NCI-H1105 (cell line): ENCODE measurements at regions not wholly inside any gene's neighbourhood (a gene's known extent, or its start where the extent isn't known, plus 50 kb on each side); places are given as distances from the start of the nearest gene placed in this dataset.

Experiments used
- DNase-seq: peaks from one replicate; lab custom pipeline; 2025; lab: John Stamatoyannopoulos, UW

DNA sequence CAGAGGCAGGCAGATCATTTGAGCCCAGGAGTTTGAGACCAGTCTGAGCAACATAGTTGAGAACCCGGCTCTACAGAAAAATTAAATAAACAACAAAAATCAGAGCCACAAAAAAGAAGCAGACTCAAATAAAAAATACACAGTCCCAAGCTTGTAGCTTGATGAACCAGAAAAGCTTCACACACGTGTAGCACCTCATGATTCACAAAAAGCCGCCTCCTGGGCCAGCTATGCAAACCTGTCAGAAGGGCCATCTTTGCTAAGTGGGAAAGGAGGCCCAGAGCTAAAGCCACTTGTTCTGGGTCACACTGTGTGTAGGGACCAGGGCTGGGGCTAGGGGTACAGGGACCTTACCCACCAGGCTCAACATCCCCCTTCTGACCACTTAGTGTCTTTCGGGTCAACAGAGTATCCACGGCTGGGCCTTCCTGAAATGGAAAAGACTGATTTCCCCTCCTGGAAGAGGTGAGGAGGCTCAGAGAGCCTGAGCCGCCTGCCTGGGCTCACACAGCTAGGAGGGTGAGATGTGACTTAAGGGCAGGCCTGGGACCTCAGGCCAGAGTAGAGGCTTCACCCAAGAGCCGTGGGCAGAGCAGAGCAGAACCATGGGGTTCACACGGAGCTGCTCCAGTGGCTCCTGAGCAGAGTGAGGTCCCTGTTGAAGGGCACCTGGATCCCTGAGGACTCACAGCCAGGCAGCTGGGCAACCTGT lies 269.6 kb downstream of the PARN start:
- no peak for DNase-seq

DNA sequence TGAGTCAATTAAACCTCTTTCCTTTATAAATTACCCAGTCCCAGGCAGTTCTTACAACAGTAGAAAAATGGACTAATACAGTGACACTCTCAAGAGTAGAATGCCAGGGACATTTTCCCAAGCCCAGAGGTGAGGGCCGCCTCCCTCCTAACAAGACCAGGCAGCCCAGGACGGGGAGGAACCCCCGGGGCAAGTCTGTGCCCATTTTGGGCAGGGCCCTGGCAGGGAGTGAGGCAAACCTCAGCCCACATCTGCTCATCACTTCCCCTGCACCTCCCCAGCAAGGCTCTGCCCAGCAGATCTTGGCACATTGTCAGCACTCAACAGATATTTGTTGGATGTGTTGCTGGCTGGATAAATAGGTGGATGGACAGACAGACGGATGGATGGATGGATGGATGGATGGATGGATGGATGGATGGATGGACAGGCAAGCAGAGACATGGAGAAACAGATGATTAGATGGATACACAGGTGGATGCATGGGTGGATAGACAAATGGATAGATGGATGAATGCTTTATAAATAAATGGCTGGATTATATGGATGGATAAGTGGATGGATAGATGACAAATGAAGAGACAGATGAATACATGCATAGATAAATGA lies 271.3 kb downstream of the PARN start:
- DNase-seq, result no peak

GRCh38 chr16:14357328-14357727 lies 272.7 kb downstream of the PARN start:
- DNase-seq, result no peak

GRCh38 chr16:14356064-14356463 lies 274.0 kb downstream of the PARN start:
- DNase-seq, result no peak

GRCh38 chr16:14354561-14355351 lies 275.3 kb downstream of the PARN start:
- no peak for DNase-seq

- no peak for DNase-seq
These were observed 276.7 kb downstream of the PARN start for GRCh38 chr16:14353340-14353739.

DNA sequence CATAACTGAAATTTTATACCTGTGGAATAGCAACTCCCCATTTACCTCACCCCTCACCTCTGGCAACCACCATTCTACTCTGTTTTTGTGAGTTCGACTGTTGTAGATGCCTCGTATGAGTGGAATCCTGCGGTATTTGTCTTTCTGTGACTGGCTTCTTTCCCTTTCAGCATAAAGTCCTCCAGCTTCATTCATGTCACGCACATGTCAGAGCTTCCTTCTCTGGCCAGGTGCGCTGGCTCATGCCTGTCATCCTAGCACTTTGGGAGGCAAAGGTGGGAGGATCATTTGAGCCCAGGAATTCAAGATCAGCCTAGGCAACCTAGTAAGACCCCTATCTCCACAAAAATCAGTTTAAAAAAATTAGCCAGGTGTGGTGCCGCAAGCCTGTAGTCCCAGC lies 278.4 kb downstream of the PARN start:
- no peak for DNase-seq

GRCh38 chr16:14350626-14351025 lies 279.4 kb downstream of the PARN start:
- no peak for DNase-seq

DNA sequence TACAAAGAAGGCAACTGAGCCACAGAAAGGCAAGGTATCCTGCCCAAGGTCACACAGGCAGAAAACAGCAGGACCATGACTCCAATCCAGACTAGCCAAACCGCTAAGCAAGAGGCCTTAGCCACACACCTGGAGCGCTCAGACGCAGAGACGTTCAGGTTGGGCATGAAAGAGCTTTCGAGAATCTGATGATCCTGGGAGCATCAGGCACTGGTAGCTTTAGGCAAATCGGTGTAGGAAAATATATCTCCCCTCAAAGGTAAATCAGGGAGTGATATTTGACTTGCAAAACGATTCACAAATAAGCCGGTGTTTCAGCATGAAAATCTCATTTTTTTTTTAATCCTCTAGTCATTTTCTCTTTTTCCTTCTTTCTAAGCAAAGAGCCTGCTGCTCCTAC lies 279.0 kb downstream of the MRTFB start:
- DNase-seq, result no peak

GRCh38 chr16:14347706-14348105 lies 276.6 kb downstream of the MRTFB start:
- no peak for DNase-seq

DNA sequence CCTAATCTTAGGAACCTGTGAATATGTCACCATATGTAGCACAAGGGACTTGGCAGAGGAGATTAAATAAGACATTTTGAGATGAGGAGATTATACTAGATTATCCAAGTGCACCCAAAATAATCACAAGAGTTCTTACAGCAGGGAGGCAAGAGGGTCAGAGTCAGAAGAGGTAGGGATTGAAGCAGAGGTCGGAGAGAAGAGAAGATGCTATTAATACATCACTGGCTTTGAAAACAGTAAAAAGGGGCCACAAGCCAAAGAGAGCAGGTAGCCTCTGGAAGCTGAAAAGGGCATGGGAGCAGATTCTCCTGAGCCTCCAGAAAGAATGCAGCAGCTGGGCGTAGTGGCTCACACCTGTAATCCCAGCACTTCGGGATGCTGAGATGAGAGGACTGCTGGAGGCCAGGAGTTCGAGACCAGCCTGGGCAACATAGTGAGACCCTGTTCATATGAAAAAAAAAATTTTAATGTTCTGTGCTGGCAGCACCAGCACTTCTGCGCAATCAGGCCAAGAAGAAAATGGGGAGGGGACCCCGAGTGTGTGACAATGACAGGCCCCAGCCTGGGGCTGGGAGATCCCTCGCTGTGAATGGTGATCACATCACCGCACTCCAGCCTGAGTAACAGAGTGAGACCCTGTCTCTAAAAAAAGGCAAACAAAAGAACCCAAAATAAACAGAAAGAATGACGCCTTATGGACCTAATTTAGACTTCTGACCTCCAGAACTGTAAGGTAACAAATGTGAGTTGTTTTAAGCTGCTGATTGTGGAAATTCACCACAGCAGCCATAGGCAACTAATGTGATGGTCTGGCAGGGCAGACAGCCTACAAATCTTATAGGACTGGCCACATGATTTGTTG lies 275.4 kb downstream of the MRTFB start:
- no peak for DNase-seq

DNA sequence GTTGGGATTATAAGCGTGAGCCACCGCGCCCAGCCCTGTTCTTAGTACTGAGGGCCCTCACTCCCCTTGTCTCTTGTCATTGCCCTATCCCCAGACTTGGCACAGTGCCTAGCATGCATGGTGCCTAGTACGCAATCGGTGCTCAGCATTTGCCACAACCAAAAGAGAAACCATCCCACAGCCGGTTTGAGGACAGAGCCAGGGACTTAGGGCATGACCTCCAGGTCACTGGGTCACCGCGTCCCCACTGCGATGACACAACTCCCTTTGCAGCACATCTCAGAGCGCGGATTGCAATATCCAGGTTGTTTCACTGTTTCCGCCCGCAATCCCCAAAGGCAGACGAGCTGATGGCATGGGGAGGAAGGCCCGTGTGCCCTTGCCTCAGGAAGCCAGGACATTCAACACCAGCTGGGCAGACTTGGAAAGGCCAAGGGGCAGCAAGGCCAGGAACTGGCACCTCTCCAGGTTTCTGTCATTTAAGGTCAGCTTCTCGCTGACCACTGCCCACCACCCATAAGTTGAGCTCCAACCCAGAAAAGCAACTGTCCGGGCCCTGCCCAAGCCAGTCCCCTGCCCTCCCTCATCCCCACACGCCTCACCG lies 274.5 kb downstream of the MRTFB start:
- DNase-seq, result no peak

DNA sequence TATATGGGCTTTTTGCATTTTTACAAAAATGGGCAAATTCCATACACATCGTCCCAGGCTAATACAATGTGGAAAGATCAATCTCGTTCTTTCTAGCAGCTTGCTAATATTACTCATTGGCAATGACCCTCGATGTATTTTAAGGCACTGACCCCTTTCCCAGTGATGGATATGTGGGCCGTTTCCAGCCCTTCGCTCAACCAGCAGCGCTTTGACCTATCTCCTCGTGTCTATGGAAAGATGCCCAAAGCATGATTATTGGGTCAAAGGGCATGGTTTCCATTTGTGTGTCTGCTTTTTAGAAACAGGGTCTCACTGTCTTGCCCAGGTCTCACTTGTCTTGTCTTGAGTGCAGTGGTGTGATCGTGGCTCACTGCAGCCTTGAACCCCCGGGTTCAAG lies 273.8 kb downstream of the MRTFB start:
- DNase-seq, result no peak

DNA sequence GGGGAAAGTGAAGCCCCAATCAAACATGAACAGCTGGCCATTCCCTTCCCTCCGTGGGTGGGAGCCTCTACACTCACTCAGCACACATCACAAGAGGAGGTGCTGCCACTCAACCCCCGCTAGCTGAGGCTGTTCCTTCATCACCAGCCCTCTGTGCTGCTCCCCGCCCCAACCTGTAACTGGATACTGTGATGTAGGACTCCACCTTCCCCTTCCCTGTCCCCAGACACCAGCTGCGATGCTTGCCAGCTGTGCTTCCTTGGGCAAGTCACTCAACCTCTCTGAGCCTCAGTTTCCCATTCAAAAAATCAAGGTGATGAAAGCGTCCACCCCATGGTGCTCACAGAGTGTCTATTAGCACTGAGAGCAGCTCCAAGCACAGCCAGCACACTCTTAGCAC lies 273.2 kb downstream of the MRTFB start:
- DNase-seq, result no peak

DNA sequence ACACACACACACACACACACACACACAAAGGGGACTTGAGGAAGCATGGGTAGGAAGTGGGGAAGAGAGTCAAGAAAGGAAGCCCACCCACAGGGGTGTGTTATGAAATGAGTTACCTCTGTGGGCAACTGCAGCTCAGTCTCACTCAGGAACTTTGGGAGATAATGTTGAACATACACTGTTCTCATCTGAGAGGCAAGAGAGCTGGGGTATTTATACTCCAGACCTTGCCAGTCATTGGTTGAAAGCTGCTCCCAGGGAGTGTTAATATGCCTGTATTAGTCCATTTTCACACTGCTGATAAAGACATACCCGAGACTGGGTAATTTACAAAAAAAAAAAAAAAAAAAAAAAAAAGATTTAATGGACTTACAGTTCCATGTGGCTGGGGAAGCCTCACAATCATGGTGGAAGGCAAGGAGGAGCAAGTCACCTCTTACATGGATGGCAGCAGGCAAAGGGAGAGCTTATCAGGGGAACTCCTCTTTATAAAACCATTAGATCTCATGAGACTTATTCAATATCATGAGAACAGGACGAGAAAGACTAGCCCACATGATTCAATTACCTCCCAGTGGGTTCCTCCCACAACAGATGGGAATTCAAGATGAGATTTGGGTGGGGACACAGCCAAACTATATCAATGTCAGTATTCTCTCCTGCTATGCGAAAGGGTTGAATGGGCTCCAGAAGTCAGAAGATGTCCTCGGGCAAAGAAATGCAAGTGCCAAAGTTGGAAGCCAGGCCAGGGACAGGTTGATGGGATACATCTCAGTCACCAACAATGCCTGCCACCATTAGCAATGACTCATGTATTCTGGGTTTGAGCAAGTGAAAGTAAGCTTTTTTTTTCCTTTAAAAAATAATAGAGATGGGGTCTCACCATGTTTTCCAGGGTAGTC lies 270.5 kb downstream of the MRTFB start:
- DNase-seq, result no peak

- no peak for DNase-seq
These were observed 268.6 kb downstream of the MRTFB start for GRCh38 chr16:14339694-14340093.

GRCh38 chr16:14338969-14339368 lies 267.9 kb downstream of the MRTFB start:
- no peak for DNase-seq

GRCh38 chr16:14338236-14338635 lies 267.1 kb downstream of the MRTFB start:
- no peak for DNase-seq

DNA sequence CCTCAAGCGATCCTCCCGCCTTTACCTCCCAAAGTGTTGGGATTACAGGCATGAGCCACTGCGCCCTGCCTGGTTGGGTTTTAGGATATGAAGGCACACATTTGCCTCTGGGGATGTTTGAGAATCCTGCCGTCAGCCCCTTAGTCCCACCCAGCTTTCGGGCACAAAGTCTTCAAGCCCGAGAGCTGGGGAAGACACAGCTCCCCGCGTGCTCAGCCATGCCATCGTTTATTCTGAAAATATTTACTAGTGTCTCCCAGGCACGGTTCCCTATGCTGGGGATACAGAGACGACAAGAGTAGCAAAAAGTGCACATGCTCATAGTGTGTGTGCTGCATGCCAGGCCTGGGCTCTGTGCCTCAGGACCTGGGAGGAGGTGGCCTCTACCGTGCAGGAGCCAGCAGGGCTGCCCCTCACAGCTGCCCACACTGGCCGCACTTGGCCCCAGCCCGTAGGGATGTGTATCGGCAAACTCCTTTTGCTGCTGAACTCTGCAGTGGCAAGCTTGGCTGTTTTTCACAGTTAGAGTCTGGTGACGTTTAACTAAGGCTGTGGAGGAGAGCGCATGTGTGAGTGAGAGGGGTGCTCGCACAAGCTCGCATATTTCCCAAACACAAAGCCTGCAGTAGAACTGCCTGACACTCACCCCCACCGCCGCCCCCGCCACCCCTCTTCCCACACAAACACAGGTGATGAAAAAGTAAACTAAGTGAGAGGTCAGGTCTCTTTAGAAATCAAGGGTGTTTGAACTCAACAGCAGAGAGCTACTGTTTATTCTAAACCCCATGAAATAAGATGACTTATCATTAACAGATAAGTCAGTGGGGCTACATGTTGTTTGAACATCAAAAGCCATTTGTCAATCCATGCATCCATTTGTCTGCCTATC lies 266.4 kb downstream of the MRTFB start:
- DNase-seq, result no peak

DNA sequence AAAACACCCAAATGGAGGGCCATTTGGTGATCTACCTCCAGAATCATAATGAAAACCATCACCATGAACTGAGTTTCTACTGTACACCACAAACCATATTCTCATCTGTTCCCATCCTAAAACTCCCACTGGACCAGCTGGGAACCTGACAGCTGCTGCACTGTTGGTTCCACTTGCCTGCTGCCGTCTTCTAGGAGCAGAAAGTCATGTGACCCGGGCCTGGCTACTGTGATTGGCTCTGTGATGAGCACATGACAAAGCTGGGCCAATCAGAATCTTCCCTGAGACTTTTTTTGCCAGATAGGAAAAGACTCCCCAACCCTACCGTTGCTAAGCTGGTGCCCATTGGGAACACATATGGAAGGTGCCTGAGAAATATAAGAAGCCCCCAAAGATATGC lies 264.2 kb downstream of the MRTFB start:
- no peak for DNase-seq
